ENCODE measurements at regions not wholly inside any gene's neighbourhood (a gene's known extent, or its start where the extent isn't known, plus 50 kb on each side); places are given as distances from the start of the nearest gene placed in this dataset.

GRCh38 chr1:86271046-86271445 lies 114.5 kb upstream of the COL24A1 start (continued):
- TF ChIP-seq, protein P1, sequence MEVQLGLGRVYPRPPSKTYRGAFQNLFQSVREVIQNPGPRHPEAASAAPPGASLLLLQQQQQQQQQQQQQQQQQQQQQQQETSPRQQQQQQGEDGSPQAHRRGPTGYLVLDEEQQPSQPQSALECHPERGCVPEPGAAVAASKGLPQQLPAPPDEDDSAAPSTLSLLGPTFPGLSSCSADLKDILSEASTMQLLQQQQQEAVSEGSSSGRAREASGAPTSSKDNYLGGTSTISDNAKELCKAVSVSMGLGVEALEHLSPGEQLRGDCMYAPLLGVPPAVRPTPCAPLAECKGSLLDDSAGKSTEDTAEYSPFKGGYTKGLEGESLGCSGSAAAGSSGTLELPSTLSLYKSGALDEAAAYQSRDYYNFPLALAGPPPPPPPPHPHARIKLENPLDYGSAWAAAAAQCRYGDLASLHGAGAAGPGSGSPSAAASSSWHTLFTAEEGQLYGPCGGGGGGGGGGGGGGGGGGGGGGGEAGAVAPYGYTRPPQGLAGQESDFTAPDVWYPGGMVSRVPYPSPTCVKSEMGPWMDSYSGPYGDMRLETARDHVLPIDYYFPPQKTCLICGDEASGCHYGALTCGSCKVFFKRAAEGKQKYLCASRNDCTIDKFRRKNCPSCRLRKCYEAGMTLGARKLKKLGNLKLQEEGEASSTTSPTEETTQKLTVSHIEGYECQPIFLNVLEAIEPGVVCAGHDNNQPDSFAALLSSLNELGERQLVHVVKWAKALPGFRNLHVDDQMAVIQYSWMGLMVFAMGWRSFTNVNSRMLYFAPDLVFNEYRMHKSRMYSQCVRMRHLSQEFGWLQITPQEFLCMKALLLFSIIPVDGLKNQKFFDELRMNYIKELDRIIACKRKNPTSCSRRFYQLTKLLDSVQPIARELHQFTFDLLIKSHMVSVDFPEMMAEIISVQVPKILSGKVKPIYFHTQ (CRISPR knock-in tag; IDR thresholded peaks at IDR 0.05), result no peak

DNA sequence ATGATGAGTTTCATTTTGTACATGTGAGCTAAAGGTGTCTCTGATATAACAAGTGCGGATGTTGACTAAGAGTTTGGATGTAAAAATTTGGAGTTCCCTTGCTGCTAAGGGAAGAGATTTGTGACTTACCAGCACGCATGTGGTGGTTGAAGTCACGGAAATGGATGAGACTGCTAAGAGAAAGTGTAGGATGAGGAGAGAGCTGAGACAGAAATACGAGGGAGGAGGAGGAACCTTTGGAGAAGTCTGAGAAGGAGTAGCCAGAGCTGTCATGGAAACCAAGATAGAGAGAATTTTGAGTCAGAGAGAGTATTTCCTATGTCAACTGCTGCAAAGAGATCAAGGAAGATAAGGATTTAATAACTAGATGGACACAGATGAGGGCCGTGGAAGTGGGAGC lies 106.5 kb upstream of the COL24A1 start:
- no peaks in the 10 kb centered on the region for H3K27me3 Mint-ChIP-seq (ENCODE audit: low read depth)
- ChIA-PET POLR2A (no interaction called here), CTCF (interaction anchor here (1.2 kb wide), 1 partner anchor 245 kb away, joined by 3 read pairs; no protein-coding TSS in a partner anchor)
- no peaks in the 10 kb centered on the region for H3K4me1 Mint-ChIP-seq
- no peaks in the 10 kb centered on the region for H3K36me3 Mint-ChIP-seq
- no peak overlapping the region for H3K27ac Mint-ChIP-seq
- no peak overlapping the region for H3K4me3 Mint-ChIP-seq
- no peak for TF ChIP-seq ZBTB43 (CRISPR knock-in tag; IDR thresholded peaks at IDR 0.05)
- no peak for TF ChIP-seq MYBL2 (CRISPR knock-in tag; IDR thresholded peaks at IDR 0.05)
- TF ChIP-seq PRRX2 (CRISPR knock-in tag; IDR thresholded peaks at IDR 0.05), result no peak
- no peak for TF ChIP-seq ZNF121 (CRISPR knock-in tag; IDR thresholded peaks at IDR 0.05)
- no peak for TF ChIP-seq SMAD4 (CRISPR knock-in tag; IDR thresholded peaks at IDR 0.05)
- no peak for TF ChIP-seq TP53 (CRISPR knock-in tag; IDR thresholded peaks at IDR 0.05)
- no peaks in the 10 kb centered on the region for H3K9me3 Mint-ChIP-seq
- no peak for DNase-seq (ENCODE audit: low spot score)
- ATAC-seq, result no peak

DNA sequence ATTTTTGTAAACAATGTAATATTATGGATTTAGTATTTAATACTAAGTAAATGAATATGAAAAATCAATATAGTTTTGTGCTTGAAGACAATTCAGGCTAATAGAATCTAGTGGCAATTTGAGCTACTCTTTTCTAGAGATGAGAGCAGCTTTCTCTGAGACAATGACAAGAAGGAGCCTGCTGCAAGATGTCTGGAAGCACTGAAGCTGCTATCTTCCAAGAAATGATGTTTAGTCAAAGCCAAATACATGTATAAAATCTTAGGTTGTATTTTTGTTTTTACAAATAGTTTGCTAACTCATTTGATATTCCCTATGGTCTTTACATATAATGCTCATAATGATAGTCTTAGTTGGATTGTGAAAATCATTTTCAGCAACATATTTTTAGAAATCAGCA lies 103.9 kb upstream of the COL24A1 start:
- no peaks in the 10 kb centered on the region for H3K27me3 Mint-ChIP-seq (ENCODE audit: low read depth)
- ATAC-seq, result no peak

More for the DNA sequence above, 103.9 kb upstream of the COL24A1 start:
- ChIA-PET POLR2A (no interaction called here), CTCF (no interaction called here)
- no peak overlapping the region for H3K27ac Mint-ChIP-seq
- DNase-seq (ENCODE audit: low spot score), result no peak
- no peak for TF ChIP-seq IRF2 (CRISPR knock-in tag; IDR thresholded peaks at IDR 0.05; ENCODE audit: borderline replicate concordance, low read depth)
- no peak for TF ChIP-seq ZNF532 (CRISPR knock-in tag; IDR thresholded peaks at IDR 0.05; ENCODE audit: borderline replicate concordance)
- no peak for TF ChIP-seq MYBL2 (CRISPR knock-in tag; IDR thresholded peaks at IDR 0.05)
- TF ChIP-seq GTF2I (CRISPR knock-in tag; conservative IDR thresholded peaks at IDR 0.05), result no peak
- no peak for TF ChIP-seq NFATC4 (CRISPR knock-in tag; IDR thresholded peaks at IDR 0.05)
- TF ChIP-seq RELA (CRISPR knock-in tag; IDR thresholded peaks at IDR 0.05; ENCODE audit: borderline replicate concordance), result no peak
- TF ChIP-seq ZNF138 (CRISPR knock-in tag; conservative IDR thresholded peaks at IDR 0.05), result no peak
- TF ChIP-seq, protein P1 (CRISPR knock-in tag; IDR thresholded peaks at IDR 0.05), result no peak
- TF ChIP-seq CBFB (CRISPR knock-in tag; IDR thresholded peaks at IDR 0.05; ENCODE audit: low read depth), result no peak
- H3K4me1 Mint-ChIP-seq, result no peaks in the 10 kb centered on the region
- H3K4me3 Mint-ChIP-seq, result no peak overlapping the region
- no peaks in the 10 kb centered on the region for H3K36me3 Mint-ChIP-seq
- no peaks in the 10 kb centered on the region for H3K9me3 Mint-ChIP-seq

Data from WTC11 (cell line).